Astrocyte of the cerebellum (primary cell): ENCODE measurements at regions not wholly inside any gene's neighbourhood (a gene's known extent, or its start where the extent isn't known, plus 50 kb on each side); places are given as distances from the start of the nearest gene placed in this dataset.
"Not testable (repeated sequence)": the region's sequence is repeated elsewhere in the genome, so short reads cannot be mapped to it uniquely, and the experiment has no call there.

Source experiments
- DNase-seq: peaks from one replicate; pipeline ENCODE4 v3.0.0-alpha.2; 2011; ENCODE audit warnings: low read depth
- H3K4me3 ChIP-seq: 2 replicates; pipeline ENCODE4 v1.5.1; 2011; ENCODE audit warnings: mild to moderate bottlenecking, low read depth, low read length, moderate library complexity
- CTCF ChIP-seq: IDR thresholded peaks from 2 replicates; pipeline ENCODE4 v1.5.1; 2012; ENCODE audit warnings: low read length, low read depth, moderate library complexity, mild to moderate bottlenecking; ENCODE audit errors: missing control alignments
- in situ Hi-C: cut with HindIII; loops from 2 replicates; pipeline ENCODE4 v1.10.0; 2017; ENCODE audit warnings: low sequenced_read_pairs

GRCh38 chr3:6418485-6418884 is 442.4 kb upstream of the GRM7 start:
- no peak for DNase-seq
- H3K4me3 ChIP-seq: no peak overlapping the region
- in situ Hi-C loops: no loop called here
- no peak for TF ChIP-seq CTCF

GRCh38 chr3:6421666-6422445 is 439.1 kb upstream of the GRM7 start:
- DNase-seq: no peak
- TF ChIP-seq CTCF: no peak
- H3K4me3 ChIP-seq: no peak overlapping the region
- in situ Hi-C loops: no loop called here

DNA sequence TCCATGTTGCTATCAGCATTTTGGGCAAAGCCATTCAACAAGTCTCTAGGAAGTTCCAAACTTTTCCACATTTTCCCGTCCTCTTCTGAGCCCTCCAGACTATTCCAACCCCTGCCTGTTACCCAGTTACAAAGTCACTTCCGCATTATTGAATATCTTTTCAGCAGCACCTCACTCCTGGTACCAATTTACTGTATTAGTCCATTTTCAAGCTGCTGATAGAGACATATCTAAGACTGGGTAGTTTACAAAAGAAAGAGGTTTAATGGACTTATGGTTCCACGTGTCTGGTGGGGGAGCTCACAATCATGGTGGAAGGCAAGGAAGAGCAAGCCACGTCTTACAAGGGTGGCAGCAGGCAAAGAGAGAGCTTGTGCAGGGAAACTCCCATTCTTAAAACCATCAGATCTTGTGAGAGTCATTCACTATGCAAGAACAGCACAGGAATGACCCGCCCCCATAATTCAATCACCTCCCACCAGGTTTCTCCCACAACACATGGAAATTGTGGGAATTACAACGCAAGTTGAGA is 435.6 kb upstream of the GRM7 start:
- no peak overlapping the region for H3K4me3 ChIP-seq
- in situ Hi-C loops: no loop called here
- no peak for TF ChIP-seq CTCF
- no peak for DNase-seq

GRCh38 chr3:6428276-6428675 is 432.6 kb upstream of the GRM7 start:
- H3K4me3 ChIP-seq, in situ Hi-C loops, DNase-seq: not testable (repeated sequence)

DNA sequence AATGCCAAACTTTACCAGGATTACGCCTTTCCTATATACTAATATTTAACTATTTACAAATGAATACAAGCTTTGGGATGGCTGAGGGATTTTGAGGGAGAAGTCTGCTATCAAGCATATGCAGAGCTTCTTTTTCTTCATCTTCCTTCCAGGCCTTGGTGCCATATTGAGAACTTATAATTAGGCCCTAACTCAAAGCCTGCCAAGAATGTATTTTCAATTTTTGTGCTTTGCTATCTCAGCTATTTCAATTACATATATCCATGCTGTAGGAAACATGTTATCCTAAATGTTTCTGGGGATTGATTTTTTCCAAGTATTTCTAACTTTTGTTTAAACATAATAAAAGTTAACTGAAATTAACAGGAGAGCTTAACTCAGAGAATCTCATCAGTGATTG is 425.0 kb upstream of the GRM7 start:
- in situ Hi-C loops: no loop called here
- DNase-seq: no peak
- no peak overlapping the region for H3K4me3 ChIP-seq
- no peak for TF ChIP-seq CTCF

- no peak for DNase-seq
- no peak for TF ChIP-seq CTCF
- no peak overlapping the region for H3K4me3 ChIP-seq
- in situ Hi-C loops: no loop called here
Observed at GRCh38 chr3:6437631-6438030, 423.3 kb upstream of the GRM7 start.

- in situ Hi-C loops: no loop called here
- DNase-seq: peak; percentile 3
- H3K4me3 ChIP-seq: no peak overlapping the region
- TF ChIP-seq CTCF: no peak
Observed at GRCh38 chr3:6438031-6438430, 422.9 kb upstream of the GRM7 start.
